H1 (cell line): ENCODE measurements at regions not wholly inside any gene's neighbourhood (a gene's known extent, or its start where the extent isn't known, plus 50 kb on each side); places are given as distances from the start of the nearest gene placed in this dataset.

Source experiments
- CHD7 ChIP-seq: fragments of 300-600 bp; sonication (generic); IDR thresholded peaks from 2 replicates; pipeline ENCODE4 v1.7.1; 2012; ENCODE audit warnings: low read length, moderate library complexity, mild to moderate bottlenecking, inconsistent platforms; ENCODE audit not compliant: insufficient replicate concordance

- TF ChIP-seq CHD7, result no peak
Measured at GRCh38 chr2:144091622-144092021, 428.3 kb downstream of the ZEB2 start (continued).
